ENCODE measurements at regions not wholly inside any gene's neighbourhood (a gene's known extent, or its start where the extent isn't known, plus 50 kb on each side); places are given as distances from the start of the nearest gene placed in this dataset.

- H3K27me3 ChIP-seq (ENCODE audit: insufficient read depth, low read depth): no peaks in the 10 kb centered on the region
- H3K36me3 ChIP-seq (ENCODE audit: low read depth): no peaks in the 10 kb centered on the region
- no peak overlapping the region for H3K27ac ChIP-seq
- H3K4me1 ChIP-seq (replicated peaks; ENCODE audit: insufficient read depth): no peaks in the 10 kb centered on the region
- ChIA-PET CTCF (no interaction called here), POLR2A (ENCODE audit: unreplicated experiment) (interaction anchor here (0.7 kb wide), 1 partner anchor 38 kb away, joined by 14 read pairs; no protein-coding TSS in a partner anchor)
- intact Hi-C loops (cut with micrococcal nuclease; ENCODE audit: unreplicated experiment): no loop called here
- H2AFZ ChIP-seq: no peak overlapping the region
- TF ChIP-seq EZH2 (IDR thresholded peaks at IDR 0.05; ENCODE audit: low read depth): no peak
- TF ChIP-seq, protein P1, sequence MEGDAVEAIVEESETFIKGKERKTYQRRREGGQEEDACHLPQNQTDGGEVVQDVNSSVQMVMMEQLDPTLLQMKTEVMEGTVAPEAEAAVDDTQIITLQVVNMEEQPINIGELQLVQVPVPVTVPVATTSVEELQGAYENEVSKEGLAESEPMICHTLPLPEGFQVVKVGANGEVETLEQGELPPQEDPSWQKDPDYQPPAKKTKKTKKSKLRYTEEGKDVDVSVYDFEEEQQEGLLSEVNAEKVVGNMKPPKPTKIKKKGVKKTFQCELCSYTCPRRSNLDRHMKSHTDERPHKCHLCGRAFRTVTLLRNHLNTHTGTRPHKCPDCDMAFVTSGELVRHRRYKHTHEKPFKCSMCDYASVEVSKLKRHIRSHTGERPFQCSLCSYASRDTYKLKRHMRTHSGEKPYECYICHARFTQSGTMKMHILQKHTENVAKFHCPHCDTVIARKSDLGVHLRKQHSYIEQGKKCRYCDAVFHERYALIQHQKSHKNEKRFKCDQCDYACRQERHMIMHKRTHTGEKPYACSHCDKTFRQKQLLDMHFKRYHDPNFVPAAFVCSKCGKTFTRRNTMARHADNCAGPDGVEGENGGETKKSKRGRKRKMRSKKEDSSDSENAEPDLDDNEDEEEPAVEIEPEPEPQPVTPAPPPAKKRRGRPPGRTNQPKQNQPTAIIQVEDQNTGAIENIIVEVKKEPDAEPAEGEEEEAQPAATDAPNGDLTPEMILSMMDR (conservative IDR thresholded peaks at IDR 0.05): no peak
- H3K4me3 ChIP-seq: no peak overlapping the region
- no peak overlapping the region for H3K4me2 ChIP-seq
- DNase-seq: no peak
- H4K20me1 ChIP-seq (ENCODE audit: insufficient read depth): no peaks in the 10 kb centered on the region
- BruUV-seq (replicated peaks): no TSS peak
- H3F3A ChIP-seq (ENCODE audit: insufficient read depth, low read depth): no peaks in the 10 kb centered on the region
- H3K9me2 ChIP-seq (ENCODE audit: insufficient read depth): no peaks in the 10 kb centered on the region
- H3K9me3 ChIP-seq (ENCODE audit: insufficient read depth, low read depth): no peaks in the 10 kb centered on the region
- H3K79me2 ChIP-seq (ENCODE audit: low read depth): no peaks in the 10 kb centered on the region
Observed at GRCh38 chr2:128921751-128922150, 603.1 kb upstream of the HS6ST1 start.

DNA sequence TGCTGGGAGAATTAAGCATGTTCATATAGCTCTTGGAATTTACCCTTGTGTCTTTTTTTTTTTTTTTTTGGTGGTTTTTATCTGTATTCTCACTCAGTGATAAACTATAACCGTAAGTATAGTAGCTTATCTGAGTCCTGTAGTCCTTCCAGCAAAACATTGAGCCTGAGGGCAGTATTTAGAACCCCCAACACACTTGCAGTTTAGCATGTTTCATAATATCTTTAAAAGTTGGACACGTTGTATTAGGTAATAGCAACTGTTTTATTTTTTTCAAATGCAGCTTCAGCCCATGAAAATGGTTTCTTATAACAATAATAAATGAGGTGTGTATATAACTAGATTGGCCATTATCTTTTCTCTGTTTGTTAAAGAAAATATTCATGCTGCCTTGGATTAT, 603.5 kb upstream of the HS6ST1 start:
- Histone ChIP-seq H3K4me2 (no peak overlapping the region), H3K4me3 (no peak overlapping the region), H3K36me3 (ENCODE audit: low read depth) (no peaks in the 10 kb centered on the region), H3K9me3 (ENCODE audit: insufficient read depth, low read depth) (no peaks in the 10 kb centered on the region), H4K20me1 (ENCODE audit: insufficient read depth) (no peaks in the 10 kb centered on the region), H3K9me2 (ENCODE audit: insufficient read depth) (no peaks in the 10 kb centered on the region), H3K27me3 (ENCODE audit: insufficient read depth, low read depth) (no peaks in the 10 kb centered on the region), H2AFZ (no peak overlapping the region), H3K79me2 (ENCODE audit: low read depth) (no peaks in the 10 kb centered on the region), H3F3A (ENCODE audit: insufficient read depth, low read depth) (no peaks in the 10 kb centered on the region), H3K4me1 (replicated peaks; ENCODE audit: insufficient read depth) (no peaks in the 10 kb centered on the region), H3K27ac (no peak overlapping the region)
- intact Hi-C loops (cut with micrococcal nuclease; ENCODE audit: unreplicated experiment): no loop called here
- no peak for DNase-seq
- POLR2A ChIA-PET (ENCODE audit: unreplicated experiment): interaction anchor here (0.7 kb wide), 1 partner anchor 38 kb away, joined by 14 read pairs; no protein-coding TSS in a partner anchor
- CTCF ChIA-PET: no interaction called here
- TF ChIP-seq, protein P1 (conservative IDR thresholded peaks at IDR 0.05): no peak
- no peak for TF ChIP-seq EZH2 (IDR thresholded peaks at IDR 0.05; ENCODE audit: low read depth)
- BruUV-seq (replicated peaks): no TSS peak

- CTCF ChIA-PET: no interaction called here
- H3K4me2 ChIP-seq: no peak overlapping the region
- no peaks in the 10 kb centered on the region for H3K79me2 ChIP-seq (ENCODE audit: low read depth)
- no peaks in the 10 kb centered on the region for H3F3A ChIP-seq (ENCODE audit: insufficient read depth, low read depth)
- H3K27ac ChIP-seq: no peak overlapping the region
- BruUV-seq (replicated peaks): no TSS peak
- DNase-seq: no peak
- TF ChIP-seq EZH2 (IDR thresholded peaks at IDR 0.05; ENCODE audit: low read depth): no peak
- TF ChIP-seq, protein P1 (conservative IDR thresholded peaks at IDR 0.05): no peak
- intact Hi-C loops (cut with micrococcal nuclease; ENCODE audit: unreplicated experiment): no loop called here
- H3K36me3 ChIP-seq (ENCODE audit: low read depth): no peaks in the 10 kb centered on the region
- no peaks in the 10 kb centered on the region for H4K20me1 ChIP-seq (ENCODE audit: insufficient read depth)
- H3K4me3 ChIP-seq: no peak overlapping the region
- no peak overlapping the region for H2AFZ ChIP-seq
- no peaks in the 10 kb centered on the region for H3K9me3 ChIP-seq (ENCODE audit: insufficient read depth, low read depth)
- H3K27me3 ChIP-seq (ENCODE audit: insufficient read depth, low read depth): peaks cover 9% of the 10 kb centered on the region; the same call in 1 of the 2 replicates
- H3K4me1 ChIP-seq (replicated peaks; ENCODE audit: insufficient read depth): no peaks in the 10 kb centered on the region
- POLR2A ChIA-PET (ENCODE audit: unreplicated experiment): no interaction called here
- no peaks in the 10 kb centered on the region for H3K9me2 ChIP-seq (ENCODE audit: insufficient read depth)
Observed at GRCh38 chr2:128925631-128926030, 607.0 kb upstream of the HS6ST1 start.
